Left ventricle myocardium inferior (tissue), 1 donor: ENCODE measurements at regions not wholly inside any gene's neighbourhood (a gene's known extent, or its start where the extent isn't known, plus 50 kb on each side); places are given as distances from the start of the nearest gene placed in this dataset.

ENCODE experiments used
- DNase-seq: peaks from one replicate; pipeline ENCODE4 v3.0.0-alpha.2; 2020
- H3K27ac ChIP-seq: fragments of 200-600 bp; replicated peaks from 2 replicates; pipeline ENCODE4 v1.8.0; 2021
- H3K27me3 ChIP-seq: fragments of 200-600 bp; 2 replicates; pipeline ENCODE4 v1.8.0; 2021; ENCODE audit warnings: low read depth
- H3K36me3 ChIP-seq: fragments of 200-600 bp; 2 replicates; pipeline ENCODE4 v1.8.0; 2021
- H3K4me1 ChIP-seq: fragments of 200-600 bp; 2 replicates; pipeline ENCODE4 v1.8.0; 2021
- H3K4me3 ChIP-seq: fragments of 200-600 bp; 2 replicates; pipeline ENCODE4 v1.8.0; 2021; ENCODE audit warnings: mild to moderate bottlenecking, moderate library complexity
- H3K9me3 ChIP-seq: fragments of 200-600 bp; replicated peaks from 2 replicates; pipeline ENCODE4 v1.8.0; 2021
- intact Hi-C: fragments of 100-400 bp; cut with micrococcal nuclease; formaldehyde crosslinking; loops from one replicate; pipeline ENCODE4 v1.11.0; 2022
- TF ChIP-seq, protein P1 (sequence below): fragments of 200-600 bp; IDR thresholded peaks from 2 replicates; pipeline ENCODE4 v1.8.0; 2021; ENCODE audit warnings: antibody characterized with exemption, mild to moderate bottlenecking, borderline replicate concordance
- donor health status: DM: no; HTN: yes; CAD: no; lungs with severe emphysema.

DNA sequence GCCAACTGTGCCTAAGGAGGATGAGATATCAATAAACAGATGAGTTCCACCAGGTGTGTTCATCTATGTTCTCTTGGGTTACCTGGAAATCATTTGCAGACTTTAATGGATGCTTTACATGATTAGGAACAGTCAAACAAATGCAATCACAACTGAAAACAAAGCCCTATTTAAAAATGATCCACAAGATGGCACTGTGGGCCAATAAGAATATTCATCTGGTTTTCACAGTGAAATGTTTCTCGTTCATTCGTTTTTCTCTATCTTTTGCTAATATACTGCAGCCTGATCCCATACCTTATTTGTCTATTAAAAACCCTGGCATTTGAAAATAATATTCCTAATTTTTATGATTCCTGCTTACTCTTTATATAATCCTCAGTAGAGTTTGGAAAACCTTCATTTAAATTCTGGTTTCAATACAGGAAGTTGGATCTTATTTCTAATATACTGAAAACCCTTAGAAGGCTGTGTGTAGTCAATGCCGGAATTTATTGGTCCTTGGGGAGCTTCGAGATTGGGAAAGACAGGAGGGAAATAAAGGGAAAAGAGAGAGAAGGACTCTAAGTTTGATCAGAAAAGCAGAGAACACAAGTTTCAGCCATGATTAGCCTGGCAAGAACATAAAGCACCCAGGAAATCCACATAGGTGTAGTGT, 63.8 kb upstream of the TAPT1 start:
- H3K9me3 ChIP-seq: no peaks in the 10 kb centered on the region
- peaks cover 9% of the 10 kb centered on the region for H3K4me1 ChIP-seq
- TF ChIP-seq, protein P1, sequence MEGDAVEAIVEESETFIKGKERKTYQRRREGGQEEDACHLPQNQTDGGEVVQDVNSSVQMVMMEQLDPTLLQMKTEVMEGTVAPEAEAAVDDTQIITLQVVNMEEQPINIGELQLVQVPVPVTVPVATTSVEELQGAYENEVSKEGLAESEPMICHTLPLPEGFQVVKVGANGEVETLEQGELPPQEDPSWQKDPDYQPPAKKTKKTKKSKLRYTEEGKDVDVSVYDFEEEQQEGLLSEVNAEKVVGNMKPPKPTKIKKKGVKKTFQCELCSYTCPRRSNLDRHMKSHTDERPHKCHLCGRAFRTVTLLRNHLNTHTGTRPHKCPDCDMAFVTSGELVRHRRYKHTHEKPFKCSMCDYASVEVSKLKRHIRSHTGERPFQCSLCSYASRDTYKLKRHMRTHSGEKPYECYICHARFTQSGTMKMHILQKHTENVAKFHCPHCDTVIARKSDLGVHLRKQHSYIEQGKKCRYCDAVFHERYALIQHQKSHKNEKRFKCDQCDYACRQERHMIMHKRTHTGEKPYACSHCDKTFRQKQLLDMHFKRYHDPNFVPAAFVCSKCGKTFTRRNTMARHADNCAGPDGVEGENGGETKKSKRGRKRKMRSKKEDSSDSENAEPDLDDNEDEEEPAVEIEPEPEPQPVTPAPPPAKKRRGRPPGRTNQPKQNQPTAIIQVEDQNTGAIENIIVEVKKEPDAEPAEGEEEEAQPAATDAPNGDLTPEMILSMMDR: peak; percentile 78
- H3K36me3 ChIP-seq: no peaks in the 10 kb centered on the region
- intact Hi-C loops: loop anchor here (5.0 kb wide), 1 partner anchor 147 kb away; no protein-coding TSS in a partner anchor
- H3K27me3 ChIP-seq: peaks cover 16% of the 10 kb centered on the region
- H3K27ac ChIP-seq: no peak overlapping the region
- DNase-seq: no peak
- H3K4me3 ChIP-seq: peak overlapping the region; percentile 27

DNA sequence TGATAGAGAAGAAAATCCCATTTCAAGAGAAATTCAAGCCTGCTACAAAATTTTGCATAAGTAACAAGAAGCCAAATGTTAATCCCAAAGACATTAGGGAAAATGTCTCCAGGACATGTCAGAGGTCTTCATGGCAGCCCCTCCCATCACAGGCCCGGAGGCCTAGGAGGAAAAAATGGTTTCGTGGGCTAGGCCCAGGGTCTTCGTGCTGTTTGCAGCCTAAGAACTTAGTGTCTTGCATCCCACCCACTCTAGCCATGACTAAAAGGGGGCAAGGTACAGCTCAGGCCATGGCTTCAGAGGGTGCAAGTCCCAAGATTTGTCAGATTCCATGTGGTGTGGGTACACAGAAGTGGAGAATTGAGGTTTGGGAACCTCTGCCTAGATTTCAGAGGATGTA, 57.8 kb upstream of the TAPT1 start:
- no peak for DNase-seq
- Histone ChIP-seq H3K27ac (no peak overlapping the region), H3K4me3 (no peak overlapping the region), H3K27me3 (peaks cover 16% of the 10 kb centered on the region), H3K36me3 (no peaks in the 10 kb centered on the region), H3K4me1 (no peaks in the 10 kb centered on the region), H3K9me3 (peaks cover 10% of the 10 kb centered on the region)
- TF ChIP-seq, protein P1: no peak
- intact Hi-C loops: no loop called here

DNA sequence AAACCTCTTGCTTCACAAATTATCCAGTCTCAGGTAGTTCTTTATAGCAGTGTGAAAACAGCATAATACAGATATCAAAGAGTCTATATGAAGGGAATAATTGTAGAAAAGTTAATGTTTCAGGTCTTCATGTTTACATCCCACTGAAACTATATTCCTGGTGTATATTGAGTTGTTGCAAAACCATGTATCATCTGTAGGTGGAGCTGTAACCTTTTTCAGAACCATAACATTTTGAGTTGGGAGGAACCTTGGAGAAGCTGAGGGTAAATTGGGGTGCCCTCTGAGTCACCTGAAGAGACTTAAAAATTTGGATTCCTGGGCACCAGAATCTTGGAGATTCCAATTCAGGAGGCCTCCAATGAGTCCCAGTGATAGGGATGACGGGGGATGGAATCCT, 51.9 kb upstream of the TAPT1 start:
- no peak for DNase-seq
- no peak overlapping the region for H3K27ac ChIP-seq
- no peaks in the 10 kb centered on the region for H3K4me1 ChIP-seq
- no peaks in the 10 kb centered on the region for H3K36me3 ChIP-seq
- H3K4me3 ChIP-seq: no peak overlapping the region
- intact Hi-C loops: no loop called here
- H3K9me3 ChIP-seq: peaks cover 12% of the 10 kb centered on the region
- H3K27me3 ChIP-seq: peaks cover 3% of the 10 kb centered on the region
- TF ChIP-seq, protein P1: peak; percentile 16
